GM19193 (cell line): ENCODE measurements at regions not wholly inside any gene's neighbourhood (a gene's known extent, or its start where the extent isn't known, plus 50 kb on each side); places are given as distances from the start of the nearest gene placed in this dataset.

Experiments
- POLR2A ChIP-seq: IDR thresholded peaks from 4 replicates; pipeline ENCODE4 v1.6.1; 2011; ENCODE audit not compliant: insufficient read depth, insufficient read length; ENCODE audit errors: extremely low read depth

DNA sequence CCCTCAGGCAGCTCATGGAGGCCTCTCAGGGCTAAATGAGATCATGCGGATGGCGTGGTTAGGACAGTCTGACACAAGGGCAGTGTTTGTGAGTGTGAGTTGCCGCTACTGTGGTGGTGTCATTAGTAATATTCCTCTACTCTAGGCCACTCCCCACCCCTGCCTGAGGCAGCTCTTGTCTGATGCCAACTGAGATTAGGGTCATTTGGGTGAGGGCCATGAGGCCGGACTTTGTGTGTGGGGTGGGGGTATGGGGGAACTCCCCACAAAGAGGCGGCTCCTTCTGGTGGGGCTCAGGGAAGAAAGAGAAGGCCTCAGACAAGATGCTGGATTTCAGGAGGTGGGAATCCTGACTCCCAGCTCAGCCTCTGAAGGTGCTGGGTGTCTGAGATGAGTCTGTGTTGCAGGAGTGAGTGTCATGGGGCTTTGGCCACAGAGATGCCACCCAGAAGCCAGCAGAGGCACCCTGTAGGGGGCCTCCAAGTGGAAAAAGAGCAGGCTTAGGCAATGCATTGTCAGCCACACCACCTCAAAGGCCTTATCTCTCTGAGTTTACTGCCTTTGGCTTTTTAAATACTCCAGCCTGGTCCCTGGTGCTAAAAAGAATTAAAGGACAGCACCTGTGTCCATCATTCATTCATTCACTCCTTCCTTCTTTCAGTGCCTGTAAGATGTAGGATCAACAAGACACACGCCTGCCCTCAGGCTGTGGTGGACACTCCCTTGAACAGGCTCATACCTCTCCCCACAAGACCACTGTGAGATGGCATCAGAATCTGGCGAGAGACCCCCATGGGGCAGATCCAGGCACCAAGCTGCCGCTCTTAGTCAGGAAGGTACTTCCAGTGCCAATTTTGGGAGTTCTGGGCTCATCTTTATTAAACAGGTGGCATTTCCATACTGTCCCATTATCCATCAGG is 175.2 kb downstream of the MRPL14 start:
- TF ChIP-seq POLR2A = no peak

- TF ChIP-seq POLR2A = no peak
Observed at GRCh38 chr6:43951063-43951755, 176.0 kb downstream of the MRPL14 start.

- TF ChIP-seq POLR2A = no peak
Observed at GRCh38 chr6:43950731-43951062, 176.6 kb downstream of the MRPL14 start.

GRCh38 chr6:43950051-43950605 is 177.1 kb downstream of the MRPL14 start:
- TF ChIP-seq POLR2A = no peak

DNA sequence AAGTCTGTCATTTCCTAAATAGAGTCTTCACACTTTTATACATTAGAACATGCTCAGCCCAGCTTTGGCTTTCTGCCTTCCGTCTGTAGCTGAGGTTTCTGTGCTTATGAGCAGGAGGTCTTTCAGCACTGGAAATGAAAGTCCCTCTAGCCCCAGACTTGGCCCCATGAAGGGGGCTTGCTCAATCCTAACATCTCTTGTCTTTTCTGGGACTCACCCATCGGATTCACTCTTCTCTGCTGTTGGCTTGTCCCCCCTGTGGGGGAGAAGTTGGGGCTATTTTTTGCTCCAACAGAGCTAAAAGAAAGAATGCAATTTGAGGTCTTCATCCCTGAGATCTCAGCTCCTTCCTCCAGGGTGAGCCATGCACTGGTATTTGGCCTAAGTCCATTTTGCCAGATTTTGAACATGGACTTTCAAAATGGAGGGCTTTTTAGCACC is 177.7 kb downstream of the MRPL14 start:
- TF ChIP-seq POLR2A = no peak

GRCh38 chr6:43948527-43949485 is 178.4 kb downstream of the MRPL14 start:
- TF ChIP-seq POLR2A = no peak

GRCh38 chr6:43947860-43948259 is 177.8 kb downstream of the VEGFA start:
- no peak for TF ChIP-seq POLR2A

- TF ChIP-seq POLR2A = no peak
Observed at GRCh38 chr6:43946641-43947363, 176.8 kb downstream of the VEGFA start.

GRCh38 chr6:43945768-43946080 is 175.7 kb downstream of the VEGFA start:
- no peak for TF ChIP-seq POLR2A

GRCh38 chr6:43944908-43945767 is 175.1 kb downstream of the VEGFA start:
- TF ChIP-seq POLR2A = no peak

DNA sequence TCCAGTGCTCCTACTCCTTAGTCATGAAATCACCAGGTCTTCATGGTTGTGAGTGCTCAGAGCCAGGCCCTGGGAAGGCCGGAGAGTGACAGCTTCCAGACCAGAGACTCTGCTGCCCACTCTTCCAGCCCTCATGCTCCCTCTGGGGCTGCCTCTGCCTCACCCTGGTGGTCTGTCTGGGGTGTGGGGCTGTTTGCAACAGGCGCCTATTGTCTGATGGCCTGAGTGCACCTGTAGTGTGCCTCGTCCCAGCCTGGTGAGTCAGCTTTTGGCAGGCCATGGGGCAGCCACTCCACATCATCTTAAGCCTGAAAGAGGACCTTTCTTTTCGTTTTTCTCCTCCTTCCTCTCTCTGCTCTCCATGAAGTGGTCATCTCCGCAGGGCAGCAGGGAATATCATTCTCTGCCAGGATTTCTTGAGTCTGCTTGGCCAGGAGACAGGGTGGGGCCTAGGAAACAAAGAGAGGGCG is 173.8 kb downstream of the VEGFA start:
- TF ChIP-seq POLR2A = no peak

DNA sequence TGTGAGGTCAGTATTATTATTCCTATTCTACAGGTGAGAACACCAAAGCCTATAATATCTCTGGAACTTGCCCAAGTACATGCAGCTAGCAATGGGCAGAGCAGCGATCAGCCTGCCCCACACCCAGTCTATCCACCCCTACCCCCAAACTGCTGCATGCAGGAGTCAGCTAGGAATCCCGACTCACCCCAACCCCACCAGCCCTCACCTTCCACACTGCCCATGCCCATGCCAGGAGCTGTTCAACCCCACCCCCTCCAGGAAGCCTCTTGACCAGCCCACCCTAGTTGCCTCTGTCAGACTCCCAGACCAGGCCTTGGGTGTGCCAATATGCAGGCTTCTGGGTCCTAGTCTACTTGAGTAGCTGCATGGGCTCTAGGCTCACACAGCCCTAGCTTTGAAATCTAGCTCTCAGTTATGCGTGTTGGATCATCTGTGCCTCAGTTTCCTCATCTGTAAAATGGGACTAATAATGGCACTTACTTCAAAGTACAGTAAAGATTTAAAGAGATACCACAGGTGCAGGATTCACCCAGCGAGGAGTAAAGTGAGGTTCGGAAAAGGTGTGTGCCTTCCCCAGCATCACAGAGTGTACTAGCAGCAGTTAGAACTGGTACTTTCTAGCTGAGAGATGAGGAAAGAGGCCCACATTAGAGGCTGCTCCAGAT is 173.2 kb downstream of the VEGFA start:
- TF ChIP-seq POLR2A = no peak

DNA sequence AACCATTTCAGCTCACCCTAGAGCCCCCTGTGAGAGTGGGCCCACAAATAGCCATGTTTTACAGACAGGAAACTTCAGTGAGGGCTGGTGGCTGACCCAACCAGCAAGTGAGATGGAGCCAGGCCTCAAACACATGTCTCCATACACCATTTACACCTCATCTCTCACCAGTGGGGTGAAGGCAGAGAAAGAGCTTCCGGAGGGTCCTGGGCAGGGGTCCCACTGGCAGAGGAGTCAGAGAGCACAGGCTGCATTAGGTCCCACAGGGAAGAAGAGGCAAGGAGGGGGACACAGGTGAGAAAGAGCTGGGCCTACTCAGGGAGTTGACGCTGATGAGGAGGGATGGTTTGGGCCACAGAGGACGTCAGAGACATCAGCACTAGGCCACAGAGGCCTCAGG is 172.6 kb downstream of the VEGFA start:
- TF ChIP-seq POLR2A = no peak

GRCh38 chr6:43942011-43942442 is 172.0 kb downstream of the VEGFA start:
- no peak for TF ChIP-seq POLR2A
